GM23248 (cell line): ENCODE measurements at regions not wholly inside any gene's neighbourhood (a gene's known extent, or its start where the extent isn't known, plus 50 kb on each side); places are given as distances from the start of the nearest gene placed in this dataset.

ENCODE experiments used
- EZH2 ChIP-seq: fragments of 200-600 bp; sonication (generic); IDR thresholded peaks from 2 replicates; pipeline ENCODE4 v1.6.1; 2018; ENCODE audit warnings: antibody characterized with exemption, mild to moderate bottlenecking; ENCODE audit not compliant: insufficient read depth, poor library complexity, severe bottlenecking
- EZH2phosphoT487 ChIP-seq: fragments of 200-600 bp; sonication (generic); IDR thresholded peaks from 2 replicates; pipeline ENCODE4 v1.6.1; 2018; ENCODE audit warnings: antibody characterized with exemption, moderate library complexity, mild to moderate bottlenecking, low read depth; ENCODE audit not compliant: insufficient read depth

- TF ChIP-seq EZH2phosphoT487 (no peak), EZH2 (no peak)
These were observed 459.4 kb downstream of the NPHP4 start for GRCh38 chr1:5532811-5533210.
